ENCODE measurements at regions not wholly inside any gene's neighbourhood (a gene's known extent, or its start where the extent isn't known, plus 50 kb on each side); places are given as distances from the start of the nearest gene placed in this dataset.

GRCh38 chr13:62910541-62911060 lies 1495.0 kb upstream of the PCDH20 start:
- TF ChIP-seq, protein P1, sequence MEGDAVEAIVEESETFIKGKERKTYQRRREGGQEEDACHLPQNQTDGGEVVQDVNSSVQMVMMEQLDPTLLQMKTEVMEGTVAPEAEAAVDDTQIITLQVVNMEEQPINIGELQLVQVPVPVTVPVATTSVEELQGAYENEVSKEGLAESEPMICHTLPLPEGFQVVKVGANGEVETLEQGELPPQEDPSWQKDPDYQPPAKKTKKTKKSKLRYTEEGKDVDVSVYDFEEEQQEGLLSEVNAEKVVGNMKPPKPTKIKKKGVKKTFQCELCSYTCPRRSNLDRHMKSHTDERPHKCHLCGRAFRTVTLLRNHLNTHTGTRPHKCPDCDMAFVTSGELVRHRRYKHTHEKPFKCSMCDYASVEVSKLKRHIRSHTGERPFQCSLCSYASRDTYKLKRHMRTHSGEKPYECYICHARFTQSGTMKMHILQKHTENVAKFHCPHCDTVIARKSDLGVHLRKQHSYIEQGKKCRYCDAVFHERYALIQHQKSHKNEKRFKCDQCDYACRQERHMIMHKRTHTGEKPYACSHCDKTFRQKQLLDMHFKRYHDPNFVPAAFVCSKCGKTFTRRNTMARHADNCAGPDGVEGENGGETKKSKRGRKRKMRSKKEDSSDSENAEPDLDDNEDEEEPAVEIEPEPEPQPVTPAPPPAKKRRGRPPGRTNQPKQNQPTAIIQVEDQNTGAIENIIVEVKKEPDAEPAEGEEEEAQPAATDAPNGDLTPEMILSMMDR (IDR thresholded peaks at IDR 0.05) = no peak
- no peak for TF ChIP-seq POLR2A (IDR thresholded peaks at IDR 0.05)
